HEK293T (cell line): ENCODE measurements at regions not wholly inside any gene's neighbourhood (a gene's known extent, or its start where the extent isn't known, plus 50 kb on each side); places are given as distances from the start of the nearest gene placed in this dataset.

ENCODE experiments used
- ARNT ChIP-seq: fragments of 450-650 bp; IDR thresholded peaks from 2 replicates; pipeline ENCODE4 v1.6.1; 2017; ENCODE audit warnings: mild to moderate bottlenecking
- BHLHE40 ChIP-seq: fragments of 450-650 bp; IDR thresholded peaks from 2 replicates; pipeline ENCODE4 v1.6.1; 2016; ENCODE audit warnings: mild to moderate bottlenecking, moderate library complexity, borderline replicate concordance
- ELF4 ChIP-seq: fragments of 450-650 bp; IDR thresholded peaks from 2 replicates; pipeline ENCODE4 v1.6.1; 2017; ENCODE audit warnings: antibody characterized with exemption
- FOXA1 ChIP-seq: fragments of 450-650 bp; IDR thresholded peaks from 2 replicates; pipeline ENCODE4 v1.6.1; 2016; ENCODE audit warnings: mild to moderate bottlenecking
- FOXM1 ChIP-seq: fragments of 450-650 bp; IDR thresholded peaks from 2 replicates; pipeline ENCODE4 v1.6.1; 2017; ENCODE audit warnings: mild to moderate bottlenecking, borderline replicate concordance
- HDGF ChIP-seq: fragments of 450-650 bp; IDR thresholded peaks from 2 replicates; pipeline ENCODE4 v1.6.1; 2017; ENCODE audit warnings: antibody characterized with exemption, borderline replicate concordance
- L3MBTL2 ChIP-seq: fragments of 450-650 bp; conservative IDR thresholded peaks from 2 replicates; pipeline ENCODE4 v1.6.1; 2016; ENCODE audit warnings: mild to moderate bottlenecking
- NFRKB ChIP-seq: fragments of 450-650 bp; IDR thresholded peaks from 2 replicates; pipeline ENCODE4 v1.6.1; 2016; ENCODE audit warnings: mild to moderate bottlenecking, moderate library complexity
- PKNOX1 ChIP-seq: fragments of 450-650 bp; IDR thresholded peaks from 2 replicates; pipeline ENCODE4 v1.6.1; 2016
- SP1 ChIP-seq: fragments of 450-650 bp; IDR thresholded peaks from 2 replicates; pipeline ENCODE4 v1.6.1; 2017
- SUZ12 ChIP-seq: fragments of 450-650 bp; IDR thresholded peaks from 2 replicates; pipeline ENCODE4 v1.6.1; 2016; ENCODE audit warnings: mild to moderate bottlenecking
- ZNF384 ChIP-seq: fragments of 450-650 bp; IDR thresholded peaks from 2 replicates; pipeline ENCODE4 v1.6.1; 2016

GRCh38 chr12:67475725-67476124, 172.8 kb upstream of the DYRK2 start:
- no peak for TF ChIP-seq SUZ12
- no peak for TF ChIP-seq FOXM1
- TF ChIP-seq L3MBTL2: no peak
- no peak for TF ChIP-seq PKNOX1
- no peak for TF ChIP-seq BHLHE40
- no peak for TF ChIP-seq HDGF
- no peak for TF ChIP-seq SP1
- no peak for TF ChIP-seq ELF4
- no peak for TF ChIP-seq NFRKB
- TF ChIP-seq ZNF384: no peak
- TF ChIP-seq ARNT: no peak
- TF ChIP-seq FOXA1: no peak
